ENCODE measurements at regions not wholly inside any gene's neighbourhood (a gene's known extent, or its start where the extent isn't known, plus 50 kb on each side); places are given as distances from the start of the nearest gene placed in this dataset.

DNA sequence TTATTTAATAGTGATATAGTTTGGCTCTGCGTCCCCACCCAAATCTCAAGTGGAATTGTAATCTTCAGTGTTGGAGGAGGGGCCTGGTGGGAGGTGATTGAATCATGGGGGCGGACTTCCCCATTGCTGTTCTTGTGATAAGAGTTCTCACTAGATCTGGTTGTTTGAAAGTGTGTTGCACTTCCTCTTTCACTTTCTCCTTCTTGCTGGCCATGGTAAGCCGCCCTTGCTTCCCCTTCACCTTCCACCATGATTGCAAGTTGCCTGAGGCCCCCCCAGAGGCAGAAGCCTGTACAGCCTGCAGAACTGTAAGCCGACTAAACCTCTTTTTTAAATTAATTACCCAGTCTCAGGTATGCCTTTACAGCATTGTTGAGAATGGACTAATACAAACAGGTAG is 101.4 kb downstream of the MTPAP start:
- TF ChIP-seq SNAI2 (CRISPR knock-in tag; IDR thresholded peaks at IDR 0.05) (no peak), ARNTL (CRISPR knock-in tag; IDR thresholded peaks at IDR 0.05; ENCODE audit: borderline replicate concordance, low read depth) (no peak), ZFP30 (CRISPR knock-in tag; IDR thresholded peaks at IDR 0.05) (no peak), CSDC2 (CRISPR knock-in tag; IDR thresholded peaks at IDR 0.05) (no peak)
- TF ChIP-seq, protein P1, sequence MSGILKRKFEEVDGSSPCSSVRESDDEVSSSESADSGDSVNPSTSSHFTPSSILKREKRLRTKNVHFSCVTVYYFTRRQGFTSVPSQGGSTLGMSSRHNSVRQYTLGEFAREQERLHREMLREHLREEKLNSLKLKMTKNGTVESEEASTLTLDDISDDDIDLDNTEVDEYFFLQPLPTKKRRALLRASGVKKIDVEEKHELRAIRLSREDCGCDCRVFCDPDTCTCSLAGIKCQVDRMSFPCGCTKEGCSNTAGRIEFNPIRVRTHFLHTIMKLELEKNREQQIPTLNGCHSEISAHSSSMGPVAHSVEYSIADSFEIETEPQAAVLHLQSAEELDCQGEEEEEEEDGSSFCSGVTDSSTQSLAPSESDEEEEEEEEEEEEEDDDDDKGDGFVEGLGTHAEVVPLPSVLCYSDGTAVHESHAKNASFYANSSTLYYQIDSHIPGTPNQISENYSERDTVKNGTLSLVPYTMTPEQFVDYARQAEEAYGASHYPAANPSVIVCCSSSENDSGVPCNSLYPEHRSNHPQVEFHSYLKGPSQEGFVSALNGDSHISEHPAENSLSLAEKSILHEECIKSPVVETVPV (CRISPR knock-in tag; IDR thresholded peaks at IDR 0.05), result no peak
- TF ChIP-seq, protein P2, sequence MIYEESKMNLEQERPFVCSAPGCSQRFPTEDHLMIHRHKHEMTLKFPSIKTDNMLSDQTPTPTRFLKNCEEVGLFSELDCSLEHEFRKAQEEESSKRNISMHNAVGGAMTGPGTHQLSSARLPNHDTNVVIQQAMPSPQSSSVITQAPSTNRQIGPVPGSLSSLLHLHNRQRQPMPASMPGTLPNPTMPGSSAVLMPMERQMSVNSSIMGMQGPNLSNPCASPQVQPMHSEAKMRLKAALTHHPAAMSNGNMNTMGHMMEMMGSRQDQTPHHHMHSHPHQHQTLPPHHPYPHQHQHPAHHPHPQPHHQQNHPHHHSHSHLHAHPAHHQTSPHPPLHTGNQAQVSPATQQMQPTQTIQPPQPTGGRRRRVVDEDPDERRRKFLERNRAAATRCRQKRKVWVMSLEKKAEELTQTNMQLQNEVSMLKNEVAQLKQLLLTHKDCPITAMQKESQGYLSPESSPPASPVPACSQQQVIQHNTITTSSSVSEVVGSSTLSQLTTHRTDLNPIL (CRISPR knock-in tag; IDR thresholded peaks at IDR 0.05; ENCODE audit: low read depth), result no peak

All from SK-N-SH treated with all-trans-retinoic acid at 6 μM for 48 hours (cell line).